Stimulated activated CD4-positive, alpha-beta T cell treated with anti-CD3 and anti-CD28 coated beads, Interleukin-2, amount 100 ng/mL, for 4 hours (primary cell): ENCODE measurements at regions not wholly inside any gene's neighbourhood (a gene's known extent, or its start where the extent isn't known, plus 50 kb on each side); places are given as distances from the start of the nearest gene placed in this dataset.
"Not testable (repeated sequence)": the region's sequence is repeated elsewhere in the genome, so short reads cannot be mapped to it uniquely, and the experiment has no call there.

Source experiments
- DNase-seq: peaks from one replicate; pipeline ENCODE4 v3.0.0-alpha.2; 2020; ENCODE audit warnings: low read depth

GRCh38 chrX:65331371-65331770 lies 203.2 kb downstream of the LAS1L start:
- DNase-seq, result no peak

GRCh38 chrX:65300104-65300809 lies 234.3 kb downstream of the LAS1L start:
- DNase-seq, result no peak

GRCh38 chrX:65282905-65283304 lies 251.7 kb downstream of the LAS1L start:
- not testable (repeated sequence) for DNase-seq

GRCh38 chrX:65273152-65273551 lies 261.4 kb downstream of the LAS1L start:
- DNase-seq, result no peak

- DNase-seq, result no peak
These were observed 268.1 kb downstream of the LAS1L start for GRCh38 chrX:65266482-65266881.

- no peak for DNase-seq
These were observed 277.6 kb upstream of the ZC4H2 start for GRCh38 chrX:65253817-65254216.

GRCh38 chrX:65241059-65241721 lies 264.9 kb upstream of the ZC4H2 start:
- no peak for DNase-seq

GRCh38 chrX:65203545-65203944 lies 227.3 kb upstream of the ZC4H2 start:
- DNase-seq, result no peak

GRCh38 chrX:65196758-65197360 lies 220.6 kb upstream of the ZC4H2 start:
- DNase-seq, result no peak

GRCh38 chrX:65195621-65196020 lies 219.4 kb upstream of the ZC4H2 start:
- no peak for DNase-seq

- no peak for DNase-seq
These were observed 218.3 kb upstream of the ZC4H2 start for GRCh38 chrX:65194547-65194946.

GRCh38 chrX:65163325-65163724 lies 187.1 kb upstream of the ZC4H2 start:
- not testable (repeated sequence) for DNase-seq

- no peak for DNase-seq
These were observed 172.0 kb upstream of the ZC4H2 start for GRCh38 chrX:65148232-65148631.

- DNase-seq, result no peak
These were observed 160.2 kb upstream of the ZC4H2 start for GRCh38 chrX:65136424-65136823.

GRCh38 chrX:65127842-65128241 lies 151.6 kb upstream of the ZC4H2 start:
- DNase-seq, result no peak

- DNase-seq, result no peak
These were observed 122.6 kb upstream of the ZC4H2 start for GRCh38 chrX:65098851-65099250.

GRCh38 chrX:65093658-65094057 lies 117.4 kb upstream of the ZC4H2 start:
- DNase-seq, result no peak

- no peak for DNase-seq
These were observed 97.0 kb upstream of the ZC4H2 start for GRCh38 chrX:65073233-65073632.

GRCh38 chrX:65072590-65072989 lies 96.3 kb upstream of the ZC4H2 start:
- no peak for DNase-seq

GRCh38 chrX:65058626-65059025 lies 82.4 kb upstream of the ZC4H2 start:
- DNase-seq, result not testable (repeated sequence)

- no peak for DNase-seq
These were observed 68.8 kb upstream of the ZC4H2 start for GRCh38 chrX:65045001-65045400.

GRCh38 chrX:65035446-65035770 lies 59.2 kb upstream of the ZC4H2 start:
- DNase-seq, result no peak

- peak; percentile 70 for DNase-seq
These were observed 58.6 kb upstream of the ZC4H2 start, which contains the start of gene ZC3H12B for GRCh38 chrX:65034668-65035445. TSS of gene ZC3H12B (plus strand) at chrX:65034826.
